Hepatocyte (in vitro differentiated cells): ENCODE measurements at regions not wholly inside any gene's neighbourhood (a gene's known extent, or its start where the extent isn't known, plus 50 kb on each side); places are given as distances from the start of the nearest gene placed in this dataset.

Source experiments
- DNase-seq: peaks from one replicate; pipeline ENCODE4 v3.0.0-alpha.2; 2016; ENCODE audit warnings: low spot score
- H2AFZ ChIP-seq: fragments of 200-600 bp; sonication (generic); 2 replicates; pipeline ENCODE4 v1.6.0; 2016; ENCODE audit warnings: antibody characterized with exemption, mild to moderate bottlenecking
- H3K27ac ChIP-seq: fragments of 200-600 bp; sonication (generic); 2 replicates; pipeline ENCODE4 v1.5.1; 2016; ENCODE audit warnings: mild to moderate bottlenecking
- H3K27me3 ChIP-seq: fragments of 200-600 bp; sonication (generic); 2 replicates; pipeline ENCODE4 v1.6.1; 2016
- H3K36me3 ChIP-seq: fragments of 200-600 bp; sonication (generic); replicated peaks from 2 replicates; pipeline ENCODE4 v1.5.1; 2016; ENCODE audit warnings: low read depth; ENCODE audit not compliant: insufficient read depth
- H3K4me1 ChIP-seq: fragments of 200-600 bp; sonication (generic); 2 replicates; pipeline ENCODE4 v1.5.1; 2016; ENCODE audit warnings: mild to moderate bottlenecking, moderate library complexity; ENCODE audit not compliant: insufficient read depth
- H3K4me2 ChIP-seq: fragments of 200-600 bp; sonication (generic); 2 replicates; pipeline ENCODE4 v1.6.0; 2016
- H3K4me3 ChIP-seq: fragments of 200-600 bp; sonication (generic); 2 replicates; pipeline ENCODE4 v1.5.1; 2016; ENCODE audit warnings: mild to moderate bottlenecking
- H3K79me2 ChIP-seq: fragments of 200-600 bp; sonication (generic); 2 replicates; pipeline ENCODE4 v1.6.0; 2017; ENCODE audit warnings: mild to moderate bottlenecking
- H3K9me2 ChIP-seq: fragments of 200-600 bp; sonication (generic); replicated peaks from 2 replicates; pipeline ENCODE4 v1.6.0; 2017; ENCODE audit warnings: mild to moderate bottlenecking; ENCODE audit not compliant: insufficient read depth
- H3K9me3 ChIP-seq: fragments of 200-600 bp; sonication (generic); 2 replicates; pipeline ENCODE4 v1.5.1; 2016; ENCODE audit warnings: low read depth, mild to moderate bottlenecking
- H4K20me1 ChIP-seq: fragments of 200-600 bp; sonication (generic); 2 replicates; pipeline ENCODE4 v1.6.0; 2016; ENCODE audit warnings: mild to moderate bottlenecking; ENCODE audit not compliant: insufficient read depth, poor library complexity, severe bottlenecking
- EZH2 ChIP-seq: fragments of 200-600 bp; sonication (generic); IDR thresholded peaks from 2 replicates; pipeline ENCODE4 v1.6.1; 2016; ENCODE audit warnings: antibody characterized with exemption, mild to moderate bottlenecking, borderline replicate concordance
- EZH2phosphoT487 ChIP-seq: fragments of 200-600 bp; sonication (generic); IDR thresholded peaks from one replicate; pipeline ENCODE4 v1.6.1; 2018; ENCODE audit warnings: antibody characterized with exemption, mild to moderate bottlenecking, low read depth, moderate library complexity; ENCODE audit not compliant: unreplicated experiment, severe bottlenecking
- WGBS: methylation state at CpG from one replicate; pipeline ENCODE4 v1.1.6; 2016; ENCODE audit warnings: low lambda C conversion rate; ENCODE audit errors: missing lambda C conversion rate; 5-methylcytosine and 5-hydroxymethylcytosine counted together
- TF ChIP-seq, protein P1 (sequence below): fragments of 200-600 bp; sonication (generic); IDR thresholded peaks from 2 replicates; pipeline ENCODE4 v1.5.1; 2016; ENCODE audit warnings: antibody characterized with exemption, mild to moderate bottlenecking; ENCODE audit not compliant: poor library complexity

- Histone ChIP-seq H3K4me1 (no peaks in the 10 kb centered on the region), H3K79me2 (no peaks in the 10 kb centered on the region), H3K9me3 (no peaks in the 10 kb centered on the region), H2AFZ (no peak overlapping the region), H3K27ac (no peak overlapping the region), H3K27me3 (no peaks in the 10 kb centered on the region), H3K4me3 (no peak overlapping the region), H4K20me1 (no peaks in the 10 kb centered on the region), H3K36me3 (no peaks in the 10 kb centered on the region), H3K4me2 (no peak overlapping the region), H3K9me2 (no peaks in the 10 kb centered on the region)
- TF ChIP-seq, protein P1, sequence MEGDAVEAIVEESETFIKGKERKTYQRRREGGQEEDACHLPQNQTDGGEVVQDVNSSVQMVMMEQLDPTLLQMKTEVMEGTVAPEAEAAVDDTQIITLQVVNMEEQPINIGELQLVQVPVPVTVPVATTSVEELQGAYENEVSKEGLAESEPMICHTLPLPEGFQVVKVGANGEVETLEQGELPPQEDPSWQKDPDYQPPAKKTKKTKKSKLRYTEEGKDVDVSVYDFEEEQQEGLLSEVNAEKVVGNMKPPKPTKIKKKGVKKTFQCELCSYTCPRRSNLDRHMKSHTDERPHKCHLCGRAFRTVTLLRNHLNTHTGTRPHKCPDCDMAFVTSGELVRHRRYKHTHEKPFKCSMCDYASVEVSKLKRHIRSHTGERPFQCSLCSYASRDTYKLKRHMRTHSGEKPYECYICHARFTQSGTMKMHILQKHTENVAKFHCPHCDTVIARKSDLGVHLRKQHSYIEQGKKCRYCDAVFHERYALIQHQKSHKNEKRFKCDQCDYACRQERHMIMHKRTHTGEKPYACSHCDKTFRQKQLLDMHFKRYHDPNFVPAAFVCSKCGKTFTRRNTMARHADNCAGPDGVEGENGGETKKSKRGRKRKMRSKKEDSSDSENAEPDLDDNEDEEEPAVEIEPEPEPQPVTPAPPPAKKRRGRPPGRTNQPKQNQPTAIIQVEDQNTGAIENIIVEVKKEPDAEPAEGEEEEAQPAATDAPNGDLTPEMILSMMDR, result no peak
- no peak for TF ChIP-seq EZH2phosphoT487
- TF ChIP-seq EZH2, result no peak
- WGBS, result 78% methylated on average over 1 of the region's 1 CpG
- no peak for DNase-seq
Measured at GRCh38 chr1:177784936-177785335, 184.9 kb downstream of the SEC16B start.

- H3K9me2 ChIP-seq, result no peaks in the 10 kb centered on the region
- WGBS, result 91% methylated on average over 1 of the region's 1 CpG
Measured at GRCh38 chr1:177784409-177784808, 185.4 kb downstream of the SEC16B start.

GRCh38 chr1:177783051-177783450 is 186.8 kb downstream of the SEC16B start:
- TF ChIP-seq, protein P1, result no peak
- TF ChIP-seq EZH2, result no peak
- no peak for TF ChIP-seq EZH2phosphoT487
- Histone ChIP-seq H4K20me1 (no peaks in the 10 kb centered on the region), H3K27ac (no peak overlapping the region), H3K4me2 (no peak overlapping the region), H3K9me2 (no peaks in the 10 kb centered on the region), H3K4me3 (no peak overlapping the region), H3K36me3 (no peaks in the 10 kb centered on the region), H3K27me3 (no peaks in the 10 kb centered on the region), H2AFZ (no peak overlapping the region), H3K79me2 (no peaks in the 10 kb centered on the region), H3K4me1 (no peaks in the 10 kb centered on the region), H3K9me3 (no peaks in the 10 kb centered on the region)
- no peak for DNase-seq
- WGBS, result 45% methylated on average over 2 of the region's 4 CpGs

More at GRCh38 chr1:177784409-177784808, 185.4 kb downstream of the SEC16B start:
- no peaks in the 10 kb centered on the region for H3K4me1 ChIP-seq
- H3K9me3 ChIP-seq, result no peaks in the 10 kb centered on the region
- no peak for DNase-seq
- no peaks in the 10 kb centered on the region for H4K20me1 ChIP-seq
- H3K27me3 ChIP-seq, result no peaks in the 10 kb centered on the region
- H2AFZ ChIP-seq, result no peak overlapping the region
- no peaks in the 10 kb centered on the region for H3K79me2 ChIP-seq
- H3K4me2 ChIP-seq, result no peak overlapping the region
- H3K36me3 ChIP-seq, result no peaks in the 10 kb centered on the region
- TF ChIP-seq EZH2 (no peak), EZH2phosphoT487 (no peak)
- TF ChIP-seq, protein P1, result no peak
- no peak overlapping the region for H3K27ac ChIP-seq
- H3K4me3 ChIP-seq, result no peak overlapping the region

GRCh38 chr1:177780096-177780700 is 189.7 kb downstream of the SEC16B start:
- 21% methylated on average over 5 of the region's 5 CpGs for WGBS
- peak; percentile 69 for DNase-seq

More at GRCh38 chr1:177780096-177780700, 189.7 kb downstream of the SEC16B start:
- no peak overlapping the region for H3K4me3 ChIP-seq
- no peaks in the 10 kb centered on the region for H3K9me3 ChIP-seq
- H3K9me2 ChIP-seq, result no peaks in the 10 kb centered on the region
- no peaks in the 10 kb centered on the region for H3K79me2 ChIP-seq
- H2AFZ ChIP-seq, result no peak overlapping the region
- H4K20me1 ChIP-seq, result no peaks in the 10 kb centered on the region
- no peaks in the 10 kb centered on the region for H3K4me1 ChIP-seq
- TF ChIP-seq EZH2 (no peak), EZH2phosphoT487 (no peak)
- TF ChIP-seq, protein P1, result peak; percentile 76
- H3K36me3 ChIP-seq, result no peaks in the 10 kb centered on the region
- H3K27me3 ChIP-seq, result no peaks in the 10 kb centered on the region
- no peak overlapping the region for H3K4me2 ChIP-seq
- no peak overlapping the region for H3K27ac ChIP-seq
